ENCODE measurements at regions not wholly inside any gene's neighbourhood (a gene's known extent, or its start where the extent isn't known, plus 50 kb on each side); places are given as distances from the start of the nearest gene placed in this dataset.
A peak's percentile ranks its signal among the peaks of the same experiment; 100 is the strongest.
"Not testable (repeated sequence)": the region's sequence is repeated elsewhere in the genome, so short reads cannot be mapped to it uniquely, and the experiment has no call there.

DNA sequence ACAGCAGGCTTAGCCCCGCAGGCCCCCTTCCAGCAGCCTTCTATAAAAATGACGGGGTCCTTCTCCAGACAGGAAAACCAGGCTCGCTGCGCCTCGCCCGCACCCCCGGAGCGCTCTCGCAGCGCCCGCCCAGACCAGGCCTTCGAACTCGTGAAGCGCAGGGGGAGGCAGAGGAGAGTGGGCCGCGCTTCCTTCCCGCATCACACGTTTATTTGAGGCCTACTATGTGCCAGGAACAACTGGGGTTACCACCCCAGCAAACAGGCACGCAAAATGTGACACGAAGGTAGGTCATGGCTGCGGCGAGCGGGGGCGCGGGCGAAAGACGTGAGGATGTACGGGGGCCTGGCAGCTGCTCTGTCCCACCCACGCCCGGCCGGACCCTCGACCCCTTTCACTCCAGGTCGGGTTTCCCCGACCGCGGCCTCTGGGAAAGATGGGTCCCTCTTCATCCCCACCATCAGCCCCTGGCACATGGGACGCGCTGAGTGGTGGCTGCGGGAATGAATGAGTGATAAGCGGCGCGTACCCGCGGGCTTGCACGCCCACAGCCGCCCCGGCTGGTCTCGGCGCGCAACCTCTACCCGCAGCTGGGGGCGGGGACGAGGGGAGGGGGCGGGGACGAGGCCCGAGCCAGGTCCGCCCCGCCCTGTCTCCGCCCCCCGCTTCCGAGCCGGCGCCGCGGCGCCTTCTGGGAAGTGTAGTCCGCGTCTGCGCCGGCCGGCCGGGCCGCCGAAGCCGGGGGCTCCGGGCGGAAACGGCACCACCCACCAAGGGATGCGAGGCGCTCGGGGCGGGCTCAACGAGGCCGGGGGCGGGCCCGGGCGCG lies 59.1 kb downstream of the ZNF467 start:
- DNase-seq = peak; percentile 92

GRCh38 chr7:149713731-149714068 lies 59.7 kb downstream of the ZNF467 start:
- no peak for DNase-seq

- no peak for DNase-seq
Observed at GRCh38 chr7:149713061-149713730, 60.2 kb downstream of the ZNF467 start.

DNA sequence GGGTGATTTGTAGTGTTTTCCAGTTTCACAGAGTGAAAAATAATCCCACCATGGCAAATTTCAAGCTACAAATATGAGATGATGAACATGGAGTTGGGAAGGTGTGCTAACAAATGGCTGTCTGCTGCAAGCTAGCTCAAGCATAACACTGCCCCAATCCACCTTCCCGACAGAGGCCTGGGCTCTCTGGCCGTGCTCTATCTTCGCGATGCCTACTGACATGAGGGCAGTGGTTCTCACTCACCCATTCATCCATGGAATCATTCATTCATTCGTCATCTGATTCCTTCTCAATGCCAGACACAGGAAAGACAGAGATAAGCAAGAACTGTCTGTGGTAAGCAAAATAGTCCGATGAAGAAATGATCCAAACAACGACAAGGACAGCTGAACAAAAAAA lies 65.4 kb downstream of the ZNF467 start:
- DNase-seq = no peak

DNA sequence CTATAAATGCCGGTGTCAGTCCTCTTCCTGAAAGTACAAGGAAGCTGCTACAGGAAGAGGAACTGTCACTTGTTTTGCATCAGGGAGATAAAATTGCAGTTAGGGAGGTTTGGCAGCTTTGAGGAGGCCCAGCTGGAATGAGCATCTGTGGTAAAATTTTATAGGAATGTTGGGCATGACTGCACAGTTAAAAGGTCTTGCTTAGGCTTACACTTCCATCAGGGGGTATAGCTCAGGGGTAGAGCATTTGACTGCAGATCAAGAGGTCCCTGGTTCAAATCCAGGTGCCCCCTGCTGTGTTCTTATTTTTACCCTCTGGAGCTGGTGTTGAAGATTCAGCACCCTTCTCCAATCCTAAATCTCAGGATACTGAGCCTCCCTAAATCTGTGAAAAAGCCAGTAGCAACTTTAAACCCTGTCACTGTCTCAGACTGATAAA lies 65.9 kb downstream of the ZNF467 start:
- no peak for DNase-seq

- DNase-seq = no peak
Observed at GRCh38 chr7:149706398-149706797, 67.0 kb downstream of the ZNF467 start.

DNA sequence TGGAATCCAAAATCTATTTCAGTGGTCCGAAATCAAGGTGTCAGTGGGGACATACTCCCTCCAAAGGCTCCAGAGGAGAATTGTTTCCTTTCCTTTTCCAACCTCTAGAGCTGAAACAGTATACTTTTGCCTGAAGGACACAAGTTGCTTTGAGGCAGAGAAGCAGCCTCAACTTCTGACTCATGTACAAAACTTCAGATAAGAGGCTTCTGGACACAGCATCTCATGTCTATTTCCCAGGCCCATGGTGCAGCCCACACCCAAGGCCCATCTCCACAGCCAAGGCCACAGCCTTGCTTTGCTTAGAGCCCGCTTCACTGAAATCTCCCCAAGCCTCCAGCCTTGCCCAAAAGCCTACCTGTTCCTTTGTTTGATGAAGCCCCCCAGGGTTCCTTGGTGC lies 68.9 kb downstream of the ZNF467 start:
- no peak for DNase-seq

DNA sequence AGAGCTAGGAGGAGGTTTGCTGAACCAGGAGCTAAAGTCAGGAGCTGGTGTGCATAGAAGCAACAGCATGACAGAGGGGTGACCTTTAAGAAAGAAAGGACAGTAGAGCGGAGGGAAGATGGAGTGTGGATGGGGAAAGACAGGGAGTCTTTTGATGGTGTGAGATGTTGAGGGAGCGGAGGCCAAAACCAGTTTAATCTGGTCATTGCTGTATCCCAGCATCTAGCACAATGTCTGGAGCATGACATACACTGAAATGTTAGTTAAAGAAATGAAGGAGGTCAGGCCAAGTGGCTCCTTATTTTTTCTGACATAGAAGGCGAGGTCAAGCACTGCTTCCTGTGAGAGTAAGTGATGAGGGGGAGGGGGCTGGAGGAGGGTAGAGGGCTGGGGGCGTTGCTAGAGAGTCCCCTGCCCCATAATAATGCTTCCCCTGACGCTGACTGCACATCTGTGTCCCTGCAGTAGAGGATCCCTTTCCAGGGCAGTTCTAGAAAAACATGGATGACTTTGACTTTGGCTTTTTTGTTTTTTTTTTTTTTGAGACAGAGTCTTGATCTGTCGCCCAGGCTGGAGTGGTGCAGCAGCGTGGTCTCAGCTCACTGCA lies 70.2 kb downstream of the ZNF467 start:
- DNase-seq = no peak

DNA sequence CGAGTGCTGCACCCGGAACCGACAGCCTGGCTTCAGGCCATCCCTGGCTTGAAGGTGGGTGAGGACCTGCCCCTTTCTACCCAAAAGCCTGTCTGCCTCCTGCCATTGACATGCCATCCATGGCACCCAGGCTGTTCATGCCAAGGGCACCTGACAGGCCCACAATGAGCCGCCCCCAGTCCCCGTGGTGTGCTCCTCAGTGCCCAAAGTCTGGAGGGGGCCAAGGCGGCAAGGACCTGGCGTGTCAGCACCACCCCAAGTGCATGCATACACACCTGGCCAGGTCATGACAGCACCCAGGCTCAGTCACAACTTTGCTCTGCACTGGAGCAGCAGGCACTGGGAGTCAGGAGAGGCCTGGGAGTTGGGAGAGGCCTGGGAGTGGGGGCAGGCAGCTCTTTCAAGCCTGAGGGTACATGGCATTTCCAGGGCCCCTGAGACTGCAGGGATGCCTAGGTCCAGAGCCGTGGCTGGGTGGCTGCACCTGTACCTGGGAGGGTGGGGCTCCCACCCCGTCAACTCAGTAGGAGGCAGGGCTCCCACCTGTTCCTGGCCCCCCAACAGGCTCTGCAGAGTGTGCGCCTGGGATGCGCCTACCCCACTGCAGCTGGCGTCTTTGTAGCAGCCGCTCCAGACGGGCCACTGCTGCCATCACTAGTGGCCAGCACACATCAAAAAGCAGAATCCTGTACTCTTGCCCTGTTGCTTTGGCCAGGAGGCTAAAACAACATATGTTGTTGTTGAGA lies 71.7 kb downstream of the ZNF467 start:
- DNase-seq = no peak

DNA sequence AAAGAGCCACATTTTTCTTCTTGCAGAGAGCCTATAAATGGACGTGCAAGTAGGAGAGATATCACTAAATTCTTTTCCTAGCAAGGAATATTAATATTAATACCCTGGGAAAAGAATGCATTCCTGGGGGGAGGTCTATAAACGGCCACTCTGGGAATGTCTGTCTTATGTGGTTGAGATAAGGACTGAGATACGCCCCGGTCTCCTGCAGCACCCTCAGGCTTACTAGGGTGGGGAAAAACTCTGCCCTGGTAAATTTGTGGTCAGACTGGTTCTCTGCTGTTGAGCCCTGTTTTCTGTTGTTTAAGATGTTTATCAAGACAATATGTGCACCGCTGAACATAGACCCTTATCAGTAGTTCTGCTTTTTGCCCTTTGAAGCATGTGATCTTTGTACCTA lies 75.6 kb downstream of the ZNF467 start:
- DNase-seq = not testable (repeated sequence)

- DNase-seq = no peak
Observed at GRCh38 chr7:149696280-149696679, 77.1 kb downstream of the ZNF467 start.

- no peak for DNase-seq
Observed at GRCh38 chr7:149692557-149692982, 80.8 kb downstream of the ZNF467 start.

- DNase-seq = no peak
Observed at GRCh38 chr7:149692056-149692455, 81.3 kb downstream of the ZNF467 start.

DNA sequence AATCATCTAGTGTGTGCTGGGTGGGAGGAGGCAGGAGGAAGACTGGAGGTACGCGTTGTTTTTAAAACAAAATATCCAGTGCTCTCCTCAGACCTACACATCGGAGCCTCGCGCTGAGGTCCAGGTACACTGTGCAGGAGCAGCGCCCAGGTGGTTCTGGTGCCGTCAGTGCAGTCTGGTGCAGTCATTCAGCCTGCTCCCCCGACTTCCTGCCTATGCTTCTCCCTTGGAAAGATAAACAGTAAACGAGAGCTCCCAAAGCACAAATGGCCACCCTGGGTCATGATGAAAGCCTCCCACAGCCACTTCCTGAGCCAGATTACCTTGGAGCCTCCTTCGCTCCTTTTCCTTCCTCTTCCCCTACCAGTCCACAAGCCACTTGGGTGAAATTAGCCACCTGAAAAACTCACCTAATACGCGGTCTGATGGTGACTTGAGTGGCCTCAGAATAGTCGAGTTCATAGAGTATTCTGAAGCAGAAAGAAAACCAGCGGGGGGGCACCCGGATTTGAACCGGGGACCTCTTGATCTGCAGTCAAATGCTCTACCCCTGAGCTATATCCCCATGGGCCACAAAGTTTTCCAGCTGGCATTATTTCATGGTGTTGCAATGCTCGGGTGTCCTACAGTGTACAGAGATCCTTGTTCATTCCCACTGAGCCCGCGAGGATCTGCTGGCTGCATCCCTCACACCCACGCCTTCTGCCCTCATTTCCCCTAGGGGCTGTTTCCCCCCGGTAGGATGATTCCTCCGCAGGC lies 82.5 kb downstream of the ZNF467 start:
- DNase-seq = peak; percentile 46

GRCh38 chr7:149689291-149689721 lies 84.1 kb downstream of the ZNF467 start:
- no peak for DNase-seq

DNA sequence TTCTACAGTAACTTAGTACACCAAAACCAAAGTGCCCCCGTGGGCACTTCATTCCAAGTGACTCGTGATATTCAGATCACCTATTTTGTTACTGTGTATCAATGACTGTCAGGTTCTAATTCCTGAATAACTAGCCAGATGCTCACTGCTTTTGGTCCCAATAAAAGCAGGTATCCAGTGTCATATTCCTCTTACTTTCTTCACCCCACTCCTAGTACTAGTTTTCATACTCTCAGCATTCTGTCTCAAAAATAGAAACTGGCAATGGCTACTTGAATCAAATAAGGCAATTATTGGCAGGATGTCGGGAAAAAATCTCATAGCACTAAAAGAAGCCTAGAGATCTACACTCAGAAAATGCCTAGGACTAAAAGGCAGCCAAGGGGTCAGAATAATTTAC lies 84.6 kb downstream of the ZNF467 start:
- DNase-seq = no peak

GRCh38 chr7:149687820-149688219 lies 85.6 kb downstream of the ZNF467 start:
- not testable (repeated sequence) for DNase-seq

- DNase-seq = no peak
Observed at GRCh38 chr7:149686449-149686848, 86.9 kb downstream of the ZNF467 start.

DNA sequence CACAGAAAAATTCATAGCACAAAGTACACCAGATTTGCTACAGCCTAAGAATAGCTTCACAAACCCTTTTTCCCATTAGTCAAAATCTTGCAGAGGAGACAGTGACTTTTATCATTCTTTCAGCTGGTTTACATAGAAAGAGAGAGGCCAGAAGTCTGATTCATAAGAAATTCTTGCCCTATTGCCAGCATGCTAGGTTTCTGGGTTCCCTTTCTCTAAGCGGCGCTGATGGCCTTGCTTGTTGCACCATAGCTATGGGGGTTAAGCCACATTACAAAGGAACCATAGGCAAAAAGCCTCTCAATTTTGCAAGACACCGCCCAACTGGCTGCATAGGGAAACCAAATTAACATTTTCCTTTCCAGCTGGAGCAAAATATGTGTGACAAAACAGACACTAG lies 87.4 kb downstream of the ZNF467 start:
- DNase-seq = no peak

GRCh38 chr7:149685455-149685854 lies 87.9 kb downstream of the ZNF467 start:
- DNase-seq = no peak

GRCh38 chr7:149683898-149684297 lies 89.5 kb downstream of the ZNF467 start:
- no peak for DNase-seq

GRCh38 chr7:149683181-149683580 lies 90.2 kb downstream of the ZNF467 start:
- DNase-seq = no peak

DNA sequence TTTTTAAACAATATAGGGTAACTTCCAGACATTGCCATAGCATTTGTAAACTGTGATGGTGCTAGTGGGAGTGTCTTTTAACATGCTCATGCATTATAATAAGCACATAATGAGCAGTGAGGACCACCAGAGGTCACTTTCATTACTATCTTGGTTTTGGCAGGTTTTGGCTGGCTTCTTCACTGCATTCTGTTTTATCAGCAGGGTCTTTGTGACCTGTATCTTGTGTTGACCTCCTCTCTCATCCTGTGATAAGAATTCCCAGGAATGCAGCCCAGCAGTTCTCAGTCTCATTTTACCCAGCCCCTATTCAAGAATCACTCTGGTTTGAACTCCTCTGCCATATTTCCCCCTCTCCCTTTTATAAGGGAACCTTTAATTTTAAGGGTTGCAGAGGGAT lies 91.3 kb downstream of the ZNF467 start:
- no peak for DNase-seq

All from stimulated activated CD4-positive, alpha-beta T cell treated with anti-CD3 and anti-CD28 coated beads, Interleukin-1b, Interleukin-23, amount 100 ng/mL, for 48 hours (primary cell).